ENCODE measurements at regions not wholly inside any gene's neighbourhood (a gene's known extent, or its start where the extent isn't known, plus 50 kb on each side); places are given as distances from the start of the nearest gene placed in this dataset.

DNA sequence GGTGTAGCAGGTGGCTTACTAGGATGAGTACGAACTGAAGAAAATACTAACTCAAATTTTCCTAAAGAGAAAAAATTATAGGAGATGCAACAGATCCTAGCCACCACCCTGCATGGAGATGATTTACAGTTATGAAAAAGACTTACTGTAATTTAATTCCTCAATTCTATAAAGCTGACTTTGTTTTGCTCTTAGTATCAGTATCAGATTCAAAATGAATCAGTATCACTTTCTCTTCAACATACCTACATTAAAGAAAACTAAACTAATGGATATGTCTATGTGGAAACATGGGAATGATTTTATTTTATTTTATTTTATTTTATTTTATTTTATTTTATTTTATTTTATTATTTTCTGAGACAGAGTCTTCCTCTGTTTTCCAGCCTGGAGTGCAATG, 525.8 kb downstream of the NLGN4X start:
- H3K4me1 ChIP-seq (ENCODE audit: low read depth) = no peaks in the 10 kb centered on the region
- no peak overlapping the region for H3K4me3 ChIP-seq
- DNase-seq (no peak), ATAC-seq (no peak)
- H3K36me3 ChIP-seq (ENCODE audit: low read depth) = no peaks in the 10 kb centered on the region
- no peaks in the 10 kb centered on the region for H3K9me3 ChIP-seq
- intact Hi-C loops (cut with DNase I, micrococcal nuclease) = no loop called here
- TF ChIP-seq, protein P1, sequence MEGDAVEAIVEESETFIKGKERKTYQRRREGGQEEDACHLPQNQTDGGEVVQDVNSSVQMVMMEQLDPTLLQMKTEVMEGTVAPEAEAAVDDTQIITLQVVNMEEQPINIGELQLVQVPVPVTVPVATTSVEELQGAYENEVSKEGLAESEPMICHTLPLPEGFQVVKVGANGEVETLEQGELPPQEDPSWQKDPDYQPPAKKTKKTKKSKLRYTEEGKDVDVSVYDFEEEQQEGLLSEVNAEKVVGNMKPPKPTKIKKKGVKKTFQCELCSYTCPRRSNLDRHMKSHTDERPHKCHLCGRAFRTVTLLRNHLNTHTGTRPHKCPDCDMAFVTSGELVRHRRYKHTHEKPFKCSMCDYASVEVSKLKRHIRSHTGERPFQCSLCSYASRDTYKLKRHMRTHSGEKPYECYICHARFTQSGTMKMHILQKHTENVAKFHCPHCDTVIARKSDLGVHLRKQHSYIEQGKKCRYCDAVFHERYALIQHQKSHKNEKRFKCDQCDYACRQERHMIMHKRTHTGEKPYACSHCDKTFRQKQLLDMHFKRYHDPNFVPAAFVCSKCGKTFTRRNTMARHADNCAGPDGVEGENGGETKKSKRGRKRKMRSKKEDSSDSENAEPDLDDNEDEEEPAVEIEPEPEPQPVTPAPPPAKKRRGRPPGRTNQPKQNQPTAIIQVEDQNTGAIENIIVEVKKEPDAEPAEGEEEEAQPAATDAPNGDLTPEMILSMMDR (IDR thresholded peaks at IDR 0.05) = no peak

DNA sequence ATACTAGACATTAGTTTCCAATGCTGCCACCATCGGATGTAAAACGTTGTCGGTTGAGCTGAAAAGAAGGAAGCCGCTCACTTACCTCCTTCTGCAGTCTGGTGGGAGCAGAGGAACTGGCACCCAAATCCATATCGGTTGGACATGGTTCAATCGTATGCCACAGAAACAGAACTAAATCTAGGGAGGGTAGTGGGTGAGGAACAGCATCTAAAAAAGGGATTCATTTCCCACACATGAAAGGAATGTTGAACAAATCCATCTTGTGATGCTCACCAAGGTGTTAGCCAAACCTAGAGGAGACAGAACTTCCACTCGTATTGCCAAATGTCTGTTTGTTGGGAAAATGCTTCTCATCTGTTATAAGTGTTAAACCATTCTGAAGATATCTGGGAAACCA, 532.7 kb downstream of the NLGN4X start:
- intact Hi-C loops (cut with DNase I, micrococcal nuclease) = no loop called here

DNA sequence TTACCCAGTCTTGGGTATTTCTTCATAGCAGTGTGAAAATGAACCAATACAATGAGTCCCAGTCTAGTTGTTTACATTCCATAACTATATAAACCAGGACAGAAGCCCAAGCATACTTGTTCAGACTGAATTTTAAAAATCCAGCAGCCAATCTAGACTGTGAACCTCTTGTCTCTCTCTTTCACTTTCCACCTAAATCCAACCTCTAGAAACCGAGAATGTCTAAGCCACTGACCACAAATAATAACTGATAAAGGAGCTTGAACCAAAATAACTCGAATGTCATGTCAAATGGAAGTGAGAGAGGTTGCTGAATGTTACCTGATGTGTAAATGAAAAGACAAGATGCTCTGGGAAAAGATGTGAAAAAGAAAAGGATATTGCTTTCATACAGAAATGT, 544.7 kb downstream of the NLGN4X start:
- Histone ChIP-seq H3K36me3 (ENCODE audit: low read depth) (no peaks in the 10 kb centered on the region), H3K4me1 (ENCODE audit: low read depth) (no peaks in the 10 kb centered on the region), H3K9me3 (no peaks in the 10 kb centered on the region), H3K4me3 (no peak overlapping the region)
- DNase-seq = no peak
- intact Hi-C loops (cut with DNase I, micrococcal nuclease) = no loop called here
- TF ChIP-seq, protein P1 (IDR thresholded peaks at IDR 0.05) = no peak
- no peak for ATAC-seq

More for the DNA sequence above, 532.7 kb downstream of the NLGN4X start:
- TF ChIP-seq, protein P1 (IDR thresholded peaks at IDR 0.05) = no peak
- Histone ChIP-seq H3K9me3 (no peaks in the 10 kb centered on the region), H3K4me3 (no peak overlapping the region), H3K36me3 (ENCODE audit: low read depth) (no peaks in the 10 kb centered on the region), H3K4me1 (ENCODE audit: low read depth) (no peaks in the 10 kb centered on the region)
- DNase-seq (no peak), ATAC-seq (no peak)

DNA sequence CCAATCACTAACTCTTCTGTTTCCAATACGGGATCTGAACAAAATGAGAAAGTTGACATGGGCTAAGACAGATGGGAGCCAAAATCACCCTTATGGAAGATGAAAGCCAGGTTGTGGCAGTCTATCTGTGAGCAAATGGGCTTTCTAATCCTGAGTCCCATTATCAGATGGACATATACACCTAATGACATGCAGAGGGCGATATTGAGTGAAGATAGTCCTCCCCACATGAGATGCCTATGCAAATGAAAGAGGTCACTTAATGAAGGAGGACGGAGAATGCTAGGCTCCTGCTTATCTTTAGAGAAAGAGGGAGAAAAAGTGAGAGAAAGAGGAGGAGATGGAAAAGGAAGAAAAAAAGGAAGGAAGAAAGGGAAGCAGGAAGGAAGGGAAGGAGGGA, 547.5 kb downstream of the NLGN4X start:
- DNase-seq (no peak), ATAC-seq (no peak)
- intact Hi-C loops (cut with DNase I, micrococcal nuclease) = no loop called here
- no peaks in the 10 kb centered on the region for H3K4me1 ChIP-seq (ENCODE audit: low read depth)
- no peak overlapping the region for H3K4me3 ChIP-seq
- no peaks in the 10 kb centered on the region for H3K9me3 ChIP-seq
- no peaks in the 10 kb centered on the region for H3K36me3 ChIP-seq (ENCODE audit: low read depth)
- TF ChIP-seq, protein P1 (IDR thresholded peaks at IDR 0.05) = no peak

DNA sequence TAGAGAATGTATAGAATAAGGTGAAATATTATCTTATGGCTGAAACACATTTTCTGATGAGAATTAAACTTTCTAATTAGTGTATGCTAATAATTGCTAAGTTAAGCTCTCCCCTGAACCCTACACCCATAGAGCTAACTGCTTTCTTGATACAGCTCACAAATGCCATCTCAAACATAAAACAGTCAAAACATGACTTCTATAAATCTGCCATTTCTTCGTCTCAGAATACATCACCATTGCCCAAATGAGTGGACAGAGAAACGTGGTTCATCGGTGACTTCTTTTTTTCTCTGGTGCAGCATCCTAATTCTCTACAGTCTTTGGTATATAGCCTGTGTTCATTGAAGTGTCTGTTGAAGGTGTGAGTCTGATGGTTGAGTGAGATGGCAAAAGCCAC, 554.6 kb downstream of the NLGN4X start:
- ATAC-seq = no peak

More for the DNA sequence above, 554.6 kb downstream of the NLGN4X start:
- Histone ChIP-seq H3K36me3 (ENCODE audit: low read depth) (no peaks in the 10 kb centered on the region), H3K4me3 (no peak overlapping the region), H3K4me1 (ENCODE audit: low read depth) (no peaks in the 10 kb centered on the region), H3K9me3 (no peaks in the 10 kb centered on the region)
- TF ChIP-seq, protein P1 (IDR thresholded peaks at IDR 0.05) = no peak
- intact Hi-C loops (cut with DNase I, micrococcal nuclease) = no loop called here
- no peak for DNase-seq

Data from mucosa of descending colon (tissue), 3 donors.